ENCODE measurements at regions not wholly inside any gene's neighbourhood (a gene's known extent, or its start where the extent isn't known, plus 50 kb on each side); places are given as distances from the start of the nearest gene placed in this dataset.

- Mint-ChIP-seq H3K36me3 (ENCODE audit: low read depth) (no peaks in the 10 kb centered on the region), H3K4me1 (ENCODE audit: low read depth) (no peaks in the 10 kb centered on the region), H3K27ac (ENCODE audit: unreplicated experiment) (no peak overlapping the region), H3K9me3 (ENCODE audit: low read depth) (no peaks in the 10 kb centered on the region), H3K4me3 (ENCODE audit: unreplicated experiment) (no peak overlapping the region), H3K27me3 (ENCODE audit: low read depth) (no peaks in the 10 kb centered on the region)
- DNase-seq (ENCODE audit: low spot score) = no peak
- TF ChIP-seq CTCF (IDR thresholded peaks at IDR 0.05) = no peak
These were observed 589.8 kb upstream of the CDH4 start for GRCh38 chr20:60662307-60662706.

GRCh38 chr20:60664106-60664505, 588.0 kb upstream of the CDH4 start:
- H3K9me3 Mint-ChIP-seq (ENCODE audit: low read depth) = no peaks in the 10 kb centered on the region
- no peaks in the 10 kb centered on the region for H3K27me3 Mint-ChIP-seq (ENCODE audit: low read depth)
- H3K36me3 Mint-ChIP-seq (ENCODE audit: low read depth) = no peaks in the 10 kb centered on the region
- no peak for DNase-seq (ENCODE audit: low spot score)
- H3K4me1 Mint-ChIP-seq (ENCODE audit: low read depth) = no peaks in the 10 kb centered on the region
- no peak overlapping the region for H3K4me3 Mint-ChIP-seq (ENCODE audit: unreplicated experiment)
- no peak overlapping the region for H3K27ac Mint-ChIP-seq (ENCODE audit: unreplicated experiment)
- no peak for TF ChIP-seq CTCF (IDR thresholded peaks at IDR 0.05)

DNA sequence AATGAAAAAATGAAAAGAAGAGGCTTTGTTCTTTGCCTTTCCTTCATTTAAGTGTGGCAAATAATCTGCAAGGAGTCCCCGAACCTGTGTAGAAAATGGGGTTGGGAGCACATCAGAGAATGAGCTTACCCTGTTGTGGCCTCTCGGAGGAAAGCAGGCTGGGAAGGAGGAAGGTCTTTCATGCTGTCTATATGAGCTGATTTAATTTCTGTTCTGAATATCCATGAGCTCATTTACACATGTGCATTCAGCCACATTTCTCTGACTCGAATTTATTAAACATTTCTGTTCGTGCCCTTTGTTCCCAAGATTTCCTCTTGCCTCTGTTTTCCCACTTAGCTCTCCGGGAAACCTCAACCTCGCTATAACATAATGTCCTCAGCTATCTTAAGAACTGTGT, 584.4 kb upstream of the CDH4 start:
- no peaks in the 10 kb centered on the region for H3K4me1 Mint-ChIP-seq (ENCODE audit: low read depth)
- H3K27me3 Mint-ChIP-seq (ENCODE audit: low read depth) = no peaks in the 10 kb centered on the region
- H3K27ac Mint-ChIP-seq (ENCODE audit: unreplicated experiment) = no peak overlapping the region
- no peaks in the 10 kb centered on the region for H3K36me3 Mint-ChIP-seq (ENCODE audit: low read depth)
- H3K4me3 Mint-ChIP-seq (ENCODE audit: unreplicated experiment) = no peak overlapping the region
- H3K9me3 Mint-ChIP-seq (ENCODE audit: low read depth) = no peaks in the 10 kb centered on the region
- no peak for DNase-seq (ENCODE audit: low spot score)
- TF ChIP-seq CTCF (IDR thresholded peaks at IDR 0.05) = no peak

- Mint-ChIP-seq H3K27ac (ENCODE audit: unreplicated experiment) (no peak overlapping the region), H3K36me3 (ENCODE audit: low read depth) (no peaks in the 10 kb centered on the region), H3K9me3 (ENCODE audit: low read depth) (no peaks in the 10 kb centered on the region), H3K4me3 (ENCODE audit: unreplicated experiment) (no peak overlapping the region), H3K27me3 (ENCODE audit: low read depth) (no peaks in the 10 kb centered on the region), H3K4me1 (ENCODE audit: low read depth) (no peaks in the 10 kb centered on the region)
- DNase-seq (ENCODE audit: low spot score) = no peak
- TF ChIP-seq CTCF (IDR thresholded peaks at IDR 0.05) = no peak
These were observed 582.9 kb upstream of the CDH4 start for GRCh38 chr20:60669211-60669610.

DNA sequence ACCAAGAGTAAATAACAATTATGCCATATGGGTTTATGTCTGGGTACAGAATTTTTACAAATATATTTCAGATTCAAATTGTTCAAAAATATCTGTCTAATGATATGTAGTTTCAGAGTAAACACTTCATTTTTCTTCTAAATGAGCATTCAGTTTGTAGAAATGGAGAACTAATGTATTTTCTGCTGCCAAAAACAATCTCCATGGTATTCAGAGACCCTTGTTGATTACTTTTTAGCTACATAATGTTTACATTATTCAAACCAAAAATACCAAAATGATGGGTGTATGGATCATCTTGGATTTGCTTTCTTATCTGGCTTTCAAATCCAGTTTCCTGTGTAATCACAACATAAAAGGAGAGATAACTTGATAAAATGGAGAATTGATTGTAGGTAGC, 576.0 kb upstream of the CDH4 start:
- TF ChIP-seq CTCF (IDR thresholded peaks at IDR 0.05) = no peak
- Mint-ChIP-seq H3K36me3 (ENCODE audit: low read depth) (no peaks in the 10 kb centered on the region), H3K27me3 (ENCODE audit: low read depth) (no peaks in the 10 kb centered on the region), H3K27ac (ENCODE audit: unreplicated experiment) (no peak overlapping the region), H3K4me1 (ENCODE audit: low read depth) (no peaks in the 10 kb centered on the region), H3K4me3 (ENCODE audit: unreplicated experiment) (no peak overlapping the region), H3K9me3 (ENCODE audit: low read depth) (no peaks in the 10 kb centered on the region)
- no peak for DNase-seq (ENCODE audit: low spot score)
